ENCODE measurements at regions not wholly inside any gene's neighbourhood (a gene's known extent, or its start where the extent isn't known, plus 50 kb on each side); places are given as distances from the start of the nearest gene placed in this dataset.

GRCh38 chr17:53135969-53136368, 686.8 kb upstream of the KIF2B start:
- DNase-seq (ENCODE audit: extremely low read depth in 1 of 11, low read depth in 9 of 11, low spot score in 4 of 11): no peak

- DNase-seq (ENCODE audit: extremely low read depth in 1 of 11, low read depth in 9 of 11, low spot score in 4 of 11): peak in 1 of 11 donors; percentile 4
These were observed 688.2 kb upstream of the KIF2B start for GRCh38 chr17:53134548-53134947.

DNA sequence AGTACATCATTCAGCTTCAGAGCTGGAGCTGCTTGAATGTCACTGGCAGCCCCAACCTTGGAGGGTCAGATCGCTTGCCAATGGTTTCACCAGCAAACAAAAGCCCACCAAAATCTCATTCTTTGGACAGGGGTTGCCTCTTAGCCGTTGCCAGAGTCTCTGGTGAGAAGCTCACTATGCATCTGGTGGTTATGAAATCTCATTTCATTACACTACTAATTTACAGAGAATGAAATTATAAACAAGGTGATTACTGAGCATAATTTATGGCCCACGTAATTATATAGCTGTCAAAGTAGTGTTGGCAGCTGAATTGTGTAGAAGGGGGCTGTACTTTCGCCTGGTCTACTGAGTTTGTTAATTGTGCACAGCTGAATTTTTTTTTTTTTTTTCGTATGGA, 688.9 kb upstream of the KIF2B start:
- peak in 3 of 11 donors; percentile 9 to 20 (median 20) for DNase-seq (ENCODE audit: extremely low read depth in 1 of 11, low read depth in 9 of 11, low spot score in 4 of 11)

GRCh38 chr17:53129863-53130262, 692.9 kb upstream of the KIF2B start:
- no peak for DNase-seq (ENCODE audit: extremely low read depth in 1 of 11, low read depth in 9 of 11, low spot score in 4 of 11)

GRCh38 chr17:53127331-53127730, 695.4 kb upstream of the KIF2B start:
- DNase-seq (ENCODE audit: extremely low read depth in 1 of 11, low read depth in 9 of 11, low spot score in 4 of 11): no peak

DNA sequence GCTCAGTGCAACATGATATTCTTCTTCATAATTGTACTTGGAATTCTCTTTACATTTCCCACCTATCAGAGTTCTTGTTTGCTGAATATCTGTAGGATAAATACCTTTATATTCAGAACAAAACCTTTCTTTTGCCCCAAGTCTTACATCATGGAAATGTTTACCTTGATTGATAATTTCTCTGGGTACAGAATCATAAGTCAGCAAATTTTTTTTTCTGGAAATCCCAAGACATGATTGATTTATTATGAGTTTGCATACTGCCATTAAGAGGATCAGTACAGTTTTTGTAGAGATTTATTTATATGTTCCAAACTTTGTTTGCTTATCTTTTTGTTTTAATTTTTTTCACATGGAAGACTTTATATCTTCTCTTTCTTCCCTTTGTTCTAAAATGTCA, 699.8 kb upstream of the KIF2B start:
- no peak for DNase-seq (ENCODE audit: extremely low read depth in 1 of 11, low read depth in 9 of 11, low spot score in 4 of 11)

DNA sequence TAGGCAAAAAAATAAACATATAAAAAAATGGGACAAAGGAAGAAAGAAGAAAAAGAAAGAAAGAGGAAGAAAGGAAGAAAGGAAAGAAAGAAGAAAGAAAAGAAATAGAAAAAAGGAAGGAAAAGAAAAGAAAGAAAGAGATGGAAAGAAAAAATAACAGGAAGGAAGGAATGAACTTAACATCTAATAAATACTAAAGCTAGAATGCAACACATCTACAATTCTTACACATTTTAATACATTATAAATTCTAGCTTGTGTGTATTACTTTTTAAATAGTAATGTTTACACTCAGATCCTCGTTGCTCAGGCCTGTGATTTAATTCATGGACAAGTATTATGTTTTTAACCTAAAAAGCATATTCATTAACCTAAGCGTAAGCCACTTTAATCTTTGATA, 703.0 kb upstream of the KIF2B start:
- no peak for DNase-seq (ENCODE audit: extremely low read depth in 1 of 11, low read depth in 9 of 11, low spot score in 4 of 11)

DNA sequence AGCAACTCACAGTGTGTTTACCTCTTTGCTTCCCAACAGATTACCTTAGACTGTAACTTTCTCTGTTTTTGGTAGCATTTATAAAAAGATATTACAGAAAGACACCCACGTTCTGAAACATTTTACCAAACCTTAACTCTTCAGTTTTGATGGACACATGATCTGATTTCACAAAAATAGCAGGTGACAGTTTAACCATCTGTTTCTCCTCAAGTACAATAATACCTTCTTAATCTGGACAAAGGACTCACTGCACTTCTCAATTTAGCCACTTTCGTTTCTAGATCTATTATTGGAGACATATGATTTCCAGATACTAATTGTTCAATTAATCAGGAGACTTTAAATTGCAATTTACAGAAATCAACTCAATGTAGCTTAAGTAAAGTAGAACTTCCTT, 703.8 kb upstream of the KIF2B start:
- DNase-seq (ENCODE audit: extremely low read depth in 1 of 11, low read depth in 9 of 11, low spot score in 4 of 11): no peak

- DNase-seq (ENCODE audit: extremely low read depth in 1 of 11, low read depth in 9 of 11, low spot score in 4 of 11): no peak
These were observed 715.8 kb upstream of the KIF2B start for GRCh38 chr17:53106886-53107285.

DNA sequence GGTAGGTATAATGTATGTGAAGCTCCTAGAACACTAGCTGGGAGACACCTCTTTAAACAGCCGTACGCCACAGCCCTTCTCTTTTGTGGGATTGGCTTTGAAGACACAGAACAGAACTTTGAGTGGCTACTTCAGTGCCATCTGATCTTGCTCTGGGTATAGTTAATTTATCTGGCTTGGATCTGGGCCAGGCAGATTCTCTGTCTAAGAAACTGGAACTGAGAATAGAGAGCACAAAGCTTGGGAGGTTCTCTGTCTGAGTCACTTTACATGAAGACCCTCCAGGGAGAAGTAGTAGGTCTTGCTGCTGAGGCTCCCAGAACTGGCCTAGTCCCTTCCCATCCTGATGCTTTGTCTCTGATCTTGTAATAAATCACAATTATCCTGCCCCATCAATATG, 721.0 kb upstream of the KIF2B start:
- DNase-seq (ENCODE audit: extremely low read depth in 1 of 11, low read depth in 9 of 11, low spot score in 4 of 11): no peak

DNA sequence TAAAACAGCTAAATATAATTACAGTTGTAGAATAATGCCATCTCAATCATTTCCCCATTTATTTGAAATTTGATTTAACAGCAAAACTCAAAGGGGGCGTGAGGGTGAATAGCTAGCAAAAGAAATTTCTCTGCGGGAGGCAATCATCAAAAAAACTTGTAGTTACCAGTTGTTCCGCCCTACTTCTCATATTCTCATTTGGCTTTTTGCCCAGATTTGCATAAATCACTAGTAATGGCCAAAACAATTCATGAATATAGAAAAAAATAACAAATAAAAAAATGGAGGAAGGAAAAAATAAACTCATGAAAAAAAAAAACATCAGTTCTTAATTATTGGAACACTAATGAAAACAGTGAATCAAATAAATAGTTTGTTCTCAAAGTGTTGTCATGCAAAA, 722.6 kb upstream of the KIF2B start:
- DNase-seq (ENCODE audit: extremely low read depth in 1 of 11, low read depth in 9 of 11, low spot score in 4 of 11): peak in 3 of 11 donors; percentile 2 to 4 (median 2)

GRCh38 chr17:53093391-53093790, 729.3 kb upstream of the KIF2B start:
- no peak for DNase-seq (ENCODE audit: extremely low read depth in 1 of 11, low read depth in 9 of 11, low spot score in 4 of 11)

- no peak for DNase-seq (ENCODE audit: extremely low read depth in 1 of 11, low read depth in 9 of 11, low spot score in 4 of 11)
These were observed 730.7 kb upstream of the KIF2B start for GRCh38 chr17:53092072-53092471.

- no peak for DNase-seq (ENCODE audit: extremely low read depth in 1 of 11, low read depth in 9 of 11, low spot score in 4 of 11)
These were observed 732.0 kb upstream of the KIF2B start for GRCh38 chr17:53090770-53091169.

DNA sequence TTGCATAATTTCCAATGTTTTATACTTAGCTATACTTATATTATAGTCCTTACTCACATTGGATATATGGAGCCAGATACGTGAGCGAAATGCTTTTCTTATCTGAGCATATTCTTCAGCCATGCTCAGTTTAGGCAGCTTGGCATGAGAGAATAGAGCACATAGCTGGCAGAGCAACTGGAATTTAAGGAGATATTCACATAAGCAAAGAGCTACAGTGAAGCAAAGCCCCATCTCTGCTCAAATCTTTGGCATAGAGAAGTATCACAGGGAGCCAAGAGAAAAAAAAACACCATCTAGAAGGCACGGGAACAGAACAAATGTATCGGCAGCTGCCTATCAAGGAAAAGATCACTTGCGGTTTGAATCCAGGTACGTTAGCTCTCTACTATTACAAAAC, 734.2 kb upstream of the KIF2B start:
- no peak for DNase-seq (ENCODE audit: extremely low read depth in 1 of 11, low read depth in 9 of 11, low spot score in 4 of 11)

DNA sequence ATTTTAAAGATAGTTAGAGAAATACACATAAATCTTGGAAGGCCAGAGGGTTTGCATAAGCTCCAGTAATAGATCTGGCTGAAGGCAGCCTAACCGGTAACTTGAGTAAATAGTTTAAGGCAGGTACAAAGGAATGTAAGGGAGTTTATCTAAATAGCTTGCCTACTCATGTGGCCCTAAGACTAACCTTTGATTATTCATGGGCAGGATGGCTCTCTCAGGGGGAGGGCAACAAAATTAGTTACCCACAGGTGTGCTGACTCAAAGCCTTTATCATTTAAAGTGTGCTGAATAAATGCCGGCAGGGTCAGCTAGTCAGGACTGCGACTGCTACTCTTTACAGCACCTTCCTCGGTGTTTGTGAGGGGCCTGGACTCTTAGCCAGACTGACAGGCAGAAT, 761.3 kb upstream of the KIF2B start:
- peak in 4 of 11 donors; percentile 10 to 20 (median 14) for DNase-seq (ENCODE audit: extremely low read depth in 1 of 11, low read depth in 9 of 11, low spot score in 4 of 11)

GRCh38 chr17:53058031-53058430, 764.7 kb upstream of the KIF2B start:
- DNase-seq (ENCODE audit: extremely low read depth in 1 of 11, low read depth in 9 of 11, low spot score in 4 of 11): peak in 4 of 11 donors; percentile 0 to 13 (median 6)

DNA sequence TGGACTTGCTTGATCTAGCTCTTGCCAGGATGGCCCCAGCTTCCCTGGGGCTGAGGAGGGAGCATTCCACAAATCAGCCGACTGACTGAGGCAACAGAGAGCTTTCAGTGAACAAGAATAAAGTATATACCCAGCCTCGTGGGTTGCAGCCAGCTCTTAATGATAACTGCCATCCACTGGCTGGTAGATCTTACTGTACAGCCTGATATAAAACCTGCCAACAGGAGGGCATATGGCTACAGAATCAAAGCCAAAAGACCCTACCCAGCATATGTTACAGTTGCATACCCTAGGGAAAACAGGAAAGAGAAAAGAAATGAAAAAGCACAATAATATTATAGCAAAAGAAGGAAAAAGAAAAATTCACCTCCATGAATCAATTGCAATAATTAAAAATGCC, 775.9 kb upstream of the KIF2B start:
- DNase-seq (ENCODE audit: extremely low read depth in 1 of 11, low read depth in 9 of 11, low spot score in 4 of 11): no peak

GRCh38 chr17:53039981-53040380, 782.7 kb upstream of the KIF2B start:
- no peak for DNase-seq (ENCODE audit: extremely low read depth in 1 of 11, low read depth in 9 of 11, low spot score in 4 of 11)

DNA sequence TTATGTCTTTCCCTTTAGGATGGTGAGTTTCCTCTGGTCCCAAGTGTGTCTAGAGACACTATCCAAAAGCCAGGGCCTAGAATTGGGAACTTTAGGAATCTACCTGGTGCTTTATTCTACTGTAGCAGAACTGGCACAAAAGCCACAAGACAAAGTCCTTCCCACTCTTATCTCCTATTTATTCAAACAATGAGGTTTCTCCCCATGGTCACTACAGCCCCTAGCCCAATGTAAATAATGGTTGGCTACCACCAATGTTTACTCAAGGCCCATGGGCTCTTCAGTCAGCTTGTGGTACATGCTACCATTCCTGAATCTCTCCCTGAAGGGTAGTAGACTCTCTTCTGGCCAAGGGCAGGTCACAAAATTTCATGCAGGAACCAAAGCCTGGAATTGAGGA, 789.4 kb upstream of the KIF2B start:
- no peak for DNase-seq (ENCODE audit: extremely low read depth in 1 of 11, low read depth in 9 of 11, low spot score in 4 of 11)

DNA sequence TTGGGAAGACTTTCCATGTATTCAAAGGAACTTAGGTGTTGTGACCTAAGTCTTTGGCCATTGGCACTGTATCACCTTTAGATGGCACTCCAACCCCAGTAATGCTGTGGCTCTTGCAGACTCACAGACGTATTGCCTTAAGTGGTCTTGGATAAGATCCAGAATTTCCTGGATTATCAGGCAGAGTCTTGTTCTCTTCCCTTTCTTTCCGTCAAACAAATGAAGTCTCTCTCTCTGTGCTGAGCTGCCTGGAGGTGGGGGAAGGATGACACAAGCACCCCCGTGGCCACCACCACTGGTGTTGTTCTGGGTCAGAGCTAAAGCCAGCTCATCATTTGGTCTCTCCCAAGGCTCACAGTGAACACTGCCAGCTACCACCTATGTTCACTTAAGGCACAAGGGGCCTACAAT, 789.9 kb upstream of the KIF2B start:
- peak; percentile 23 to 70 (median 46) for DNase-seq (ENCODE audit: extremely low read depth in 1 of 11, low read depth in 9 of 11, low spot score in 4 of 11)

DNA sequence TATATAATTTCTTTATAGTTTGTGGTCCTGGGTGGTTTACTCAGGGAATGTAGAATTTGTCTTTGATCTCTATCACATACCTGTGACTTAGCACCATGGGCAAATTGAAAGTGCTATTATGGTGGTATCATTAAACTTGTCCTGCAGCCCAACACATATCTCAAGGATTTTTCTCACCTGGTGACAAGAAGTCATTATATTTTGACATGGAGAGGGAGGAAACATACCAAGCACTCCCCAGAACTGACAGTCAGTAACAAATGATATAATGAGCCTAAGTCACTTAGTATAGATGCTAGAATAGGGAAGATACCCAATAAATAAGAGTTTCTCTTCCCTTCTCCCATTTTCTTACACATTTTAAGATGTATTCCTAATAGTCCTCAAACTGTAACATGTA, 805.5 kb upstream of the KIF2B start:
- DNase-seq (ENCODE audit: extremely low read depth in 1 of 11, low read depth in 9 of 11, low spot score in 4 of 11): no peak

All from renal cortex interstitium (tissue), 11 donors.